KOPT-K1 (cell line): ENCODE measurements at regions not wholly inside any gene's neighbourhood (a gene's known extent, or its start where the extent isn't known, plus 50 kb on each side); places are given as distances from the start of the nearest gene placed in this dataset.

Experiments used
- H3K27ac ChIP-seq: fragments of 200-600 bp; sonication (generic); 2 replicates; pipeline ENCODE4 v1.5.1; 2016; ENCODE audit warnings: antibody characterized with exemption, mild to moderate bottlenecking, low read depth, low read length; ENCODE audit not compliant: poor library complexity, severe bottlenecking
- H3K36me3 ChIP-seq: fragments of 200-600 bp; sonication (generic); 2 replicates; pipeline ENCODE4 v1.5.1; 2017; ENCODE audit warnings: antibody characterized with exemption, mild to moderate bottlenecking, low read length, moderate library complexity; ENCODE audit not compliant: insufficient read depth
- H3K9me3 ChIP-seq: fragments of 200-600 bp; sonication (generic); 2 replicates; pipeline ENCODE4 v1.5.1; 2017; ENCODE audit warnings: antibody characterized with exemption, low read length, mild to moderate bottlenecking; ENCODE audit not compliant: insufficient read depth, poor library complexity, severe bottlenecking

- no peak overlapping the region for H3K27ac ChIP-seq
These were observed 167.5 kb upstream of the ALCAM start for GRCh38 chr3:105199217-105199616.

GRCh38 chr3:105210141-105210540, 156.6 kb upstream of the ALCAM start:
- Histone ChIP-seq H3K36me3 (no peaks in the 10 kb centered on the region), H3K27ac (no peak overlapping the region), H3K9me3 (no peaks in the 10 kb centered on the region)

More at GRCh38 chr3:105199217-105199616, 167.5 kb upstream of the ALCAM start:
- Histone ChIP-seq H3K9me3 (no peaks in the 10 kb centered on the region), H3K36me3 (no peaks in the 10 kb centered on the region)

- Histone ChIP-seq H3K9me3 (no peaks in the 10 kb centered on the region), H3K36me3 (no peaks in the 10 kb centered on the region), H3K27ac (no peak overlapping the region)
These were observed 152.1 kb upstream of the ALCAM start for GRCh38 chr3:105214590-105214989.

GRCh38 chr3:105222568-105223093, 144.1 kb upstream of the ALCAM start:
- Histone ChIP-seq H3K9me3 (no peaks in the 10 kb centered on the region), H3K36me3 (no peaks in the 10 kb centered on the region), H3K27ac (no peak overlapping the region)

GRCh38 chr3:105223815-105224214, 142.9 kb upstream of the ALCAM start:
- H3K36me3 ChIP-seq = no peaks in the 10 kb centered on the region
- no peaks in the 10 kb centered on the region for H3K9me3 ChIP-seq
- no peak overlapping the region for H3K27ac ChIP-seq

- Histone ChIP-seq H3K9me3 (no peaks in the 10 kb centered on the region), H3K36me3 (no peaks in the 10 kb centered on the region), H3K27ac (no peak overlapping the region)
These were observed 138.0 kb upstream of the ALCAM start for GRCh38 chr3:105228696-105229095.

- no peaks in the 10 kb centered on the region for H3K9me3 ChIP-seq
- H3K36me3 ChIP-seq = no peaks in the 10 kb centered on the region
- no peak overlapping the region for H3K27ac ChIP-seq
These were observed 134.2 kb upstream of the ALCAM start for GRCh38 chr3:105232553-105232952.

- Histone ChIP-seq H3K36me3 (no peaks in the 10 kb centered on the region), H3K9me3 (no peaks in the 10 kb centered on the region), H3K27ac (no peak overlapping the region)
These were observed 133.7 kb upstream of the ALCAM start for GRCh38 chr3:105233010-105233409.

GRCh38 chr3:105235221-105235620, 131.5 kb upstream of the ALCAM start:
- Histone ChIP-seq H3K27ac (no peak overlapping the region), H3K36me3 (no peaks in the 10 kb centered on the region), H3K9me3 (no peaks in the 10 kb centered on the region)

GRCh38 chr3:105235785-105236184, 130.9 kb upstream of the ALCAM start:
- Histone ChIP-seq H3K36me3 (no peaks in the 10 kb centered on the region), H3K27ac (no peak overlapping the region), H3K9me3 (no peaks in the 10 kb centered on the region)

- H3K36me3 ChIP-seq = no peaks in the 10 kb centered on the region
- no peak overlapping the region for H3K27ac ChIP-seq
These were observed 128.3 kb upstream of the ALCAM start for GRCh38 chr3:105238367-105238766.

GRCh38 chr3:105243076-105243475, 123.6 kb upstream of the ALCAM start:
- Histone ChIP-seq H3K36me3 (no peaks in the 10 kb centered on the region), H3K9me3 (no peaks in the 10 kb centered on the region), H3K27ac (no peak overlapping the region)

More at GRCh38 chr3:105238367-105238766, 128.3 kb upstream of the ALCAM start:
- H3K9me3 ChIP-seq = no peaks in the 10 kb centered on the region

- no peak overlapping the region for H3K27ac ChIP-seq
- H3K36me3 ChIP-seq = no peaks in the 10 kb centered on the region
- H3K9me3 ChIP-seq = no peaks in the 10 kb centered on the region
These were observed 120.2 kb upstream of the ALCAM start for GRCh38 chr3:105246536-105246935.

GRCh38 chr3:105253225-105253624, 113.5 kb upstream of the ALCAM start:
- Histone ChIP-seq H3K9me3 (no peaks in the 10 kb centered on the region), H3K36me3 (no peaks in the 10 kb centered on the region), H3K27ac (no peak overlapping the region)

- Histone ChIP-seq H3K9me3 (no peaks in the 10 kb centered on the region), H3K36me3 (no peaks in the 10 kb centered on the region), H3K27ac (no peak overlapping the region)
These were observed 112.6 kb upstream of the ALCAM start for GRCh38 chr3:105254154-105254553.

- no peaks in the 10 kb centered on the region for H3K36me3 ChIP-seq
- no peaks in the 10 kb centered on the region for H3K9me3 ChIP-seq
- H3K27ac ChIP-seq = no peak overlapping the region
These were observed 111.4 kb upstream of the ALCAM start for GRCh38 chr3:105255350-105255749.
